SU-DHL-6 (cell line): ENCODE measurements at regions not wholly inside any gene's neighbourhood (a gene's known extent, or its start where the extent isn't known, plus 50 kb on each side); places are given as distances from the start of the nearest gene placed in this dataset.

Experiments used
- EZH2phosphoT487 ChIP-seq: fragments of 200-600 bp; sonication (generic), shearing (Covaris generic); conservative IDR thresholded peaks from 2 replicates; pipeline ENCODE4 v1.6.1; 2018; ENCODE audit warnings: mild to moderate bottlenecking, antibody characterized with exemption, low read length, moderate library complexity, mixed read lengths
- TF ChIP-seq, protein P1 (sequence below): fragments of 200-600 bp; sonication (generic); IDR thresholded peaks from one replicate; pipeline ENCODE4 v1.5.1; 2017; ENCODE audit warnings: antibody characterized with exemption, mild to moderate bottlenecking, low read length, moderate library complexity; ENCODE audit not compliant: insufficient read depth, poor library complexity, severe bottlenecking

DNA sequence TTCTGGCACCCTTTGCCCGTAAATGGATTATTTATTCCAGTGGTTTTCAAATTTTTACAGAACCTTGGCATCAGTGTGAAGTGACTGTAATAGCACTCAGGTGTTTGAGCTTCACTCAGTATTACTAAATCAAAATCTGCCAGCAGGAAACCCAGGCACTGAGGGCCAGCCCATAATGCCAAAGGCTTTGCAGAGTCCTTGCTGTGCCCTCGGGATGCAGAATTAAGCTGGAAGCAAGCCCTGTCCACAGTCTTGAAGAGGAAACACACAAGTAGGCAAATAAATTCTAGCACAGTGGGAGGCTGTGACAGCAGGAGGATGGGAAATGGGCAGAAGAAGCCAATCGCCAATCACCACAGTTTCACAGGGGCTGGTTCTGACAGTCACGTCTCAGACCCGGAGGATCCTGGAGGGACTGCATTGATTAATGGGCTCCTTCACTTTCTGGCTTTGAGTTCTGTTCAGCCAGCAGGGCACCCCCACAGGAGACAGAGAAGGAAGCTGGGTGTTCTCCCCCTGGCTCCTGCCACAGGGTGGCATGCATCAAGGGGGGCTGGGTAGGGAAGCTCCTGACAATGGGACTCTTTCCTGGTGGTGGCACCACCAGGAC is 138.8 kb downstream of the MTNR1A start:
- TF ChIP-seq, protein P1, sequence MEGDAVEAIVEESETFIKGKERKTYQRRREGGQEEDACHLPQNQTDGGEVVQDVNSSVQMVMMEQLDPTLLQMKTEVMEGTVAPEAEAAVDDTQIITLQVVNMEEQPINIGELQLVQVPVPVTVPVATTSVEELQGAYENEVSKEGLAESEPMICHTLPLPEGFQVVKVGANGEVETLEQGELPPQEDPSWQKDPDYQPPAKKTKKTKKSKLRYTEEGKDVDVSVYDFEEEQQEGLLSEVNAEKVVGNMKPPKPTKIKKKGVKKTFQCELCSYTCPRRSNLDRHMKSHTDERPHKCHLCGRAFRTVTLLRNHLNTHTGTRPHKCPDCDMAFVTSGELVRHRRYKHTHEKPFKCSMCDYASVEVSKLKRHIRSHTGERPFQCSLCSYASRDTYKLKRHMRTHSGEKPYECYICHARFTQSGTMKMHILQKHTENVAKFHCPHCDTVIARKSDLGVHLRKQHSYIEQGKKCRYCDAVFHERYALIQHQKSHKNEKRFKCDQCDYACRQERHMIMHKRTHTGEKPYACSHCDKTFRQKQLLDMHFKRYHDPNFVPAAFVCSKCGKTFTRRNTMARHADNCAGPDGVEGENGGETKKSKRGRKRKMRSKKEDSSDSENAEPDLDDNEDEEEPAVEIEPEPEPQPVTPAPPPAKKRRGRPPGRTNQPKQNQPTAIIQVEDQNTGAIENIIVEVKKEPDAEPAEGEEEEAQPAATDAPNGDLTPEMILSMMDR: no peak
- no peak for TF ChIP-seq EZH2phosphoT487
